Peyer's patch (tissue), 4 donors: ENCODE measurements at regions not wholly inside any gene's neighbourhood (a gene's known extent, or its start where the extent isn't known, plus 50 kb on each side); places are given as distances from the start of the nearest gene placed in this dataset.

Source experiments
- DNase-seq, 3 donors: peaks; one replicate each; pipeline ENCODE4 v3.0.0-alpha.2; 2017 to 2019
- H3K27ac ChIP-seq, 4 donors: fragments of 200-600 bp; sonication (generic); one replicate each; pipeline ENCODE4 v1.5.1; 2016 to 2019
- H3K27me3 ChIP-seq, 2 donors: fragments of 200-600 bp; sonication (generic); one replicate each; pipeline ENCODE4 v1.5.1; 2019
- H3K36me3 ChIP-seq, 3 donors: fragments of 200-600 bp; sonication (generic); one replicate each; pipeline ENCODE4 v1.5.1; 2016 to 2019
- H3K4me1 ChIP-seq, 4 donors: fragments of 200-600 bp; sonication (generic); one replicate each; pipeline ENCODE4 v1.5.1; 2016 to 2019
- H3K4me3 ChIP-seq, 4 donors: fragments of 200-600 bp; sonication (generic); 1 replicate in 3 of 4; 2 replicates in 1 of 4; pipeline ENCODE4 v1.5.1; 2016 to 2019; ENCODE audit warnings: mild to moderate bottlenecking in 1 of 4
- H3K9me3 ChIP-seq, 4 donors: fragments of 200-600 bp; sonication (generic); one replicate each; pipeline ENCODE4 v1.5.1; 2016 to 2019; ENCODE audit warnings: mild to moderate bottlenecking in 1 of 4
- POLR2A ChIP-seq, 2 donors: fragments of 450-650 bp; IDR thresholded peaks; one replicate each; pipeline ENCODE4 v1.5.1; 2017; ENCODE audit warnings: antibody characterized with exemption in 2 of 2, mild to moderate bottlenecking in 2 of 2, moderate library complexity in 2 of 2
- TF ChIP-seq, protein P1 (sequence below), 6 experiments: fragments of 450-650 bp in 4 of 6; fragments of 200-600 bp in 2 of 6; sonication (generic) in 1 of 6; IDR thresholded peaks; one replicate each; pipeline ENCODE4 v1.5.1; 2017 to 2019; ENCODE audit warnings: antibody characterized with exemption in 6 of 6, mild to moderate bottlenecking in 3 of 6, moderate library complexity in 1 of 6

DNA sequence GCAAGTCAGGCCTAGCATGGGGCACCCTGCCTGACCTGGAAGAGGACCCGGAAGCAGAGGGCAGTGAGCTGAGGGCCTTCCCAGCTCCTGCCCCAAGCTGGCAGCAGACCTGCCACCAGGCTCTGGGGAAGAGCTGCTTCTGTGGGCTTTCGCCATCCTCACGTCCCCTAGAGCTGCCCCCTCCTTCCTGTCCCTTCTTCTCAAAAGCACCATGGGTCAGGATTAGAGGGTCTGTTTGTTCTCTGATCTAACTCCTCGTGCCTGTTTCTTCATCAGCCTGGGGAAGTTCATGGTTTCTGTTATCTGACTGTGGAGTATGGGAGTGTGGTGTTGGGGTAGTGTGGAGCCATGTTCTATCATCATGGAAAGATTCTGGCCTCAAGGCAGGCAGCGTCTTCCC is 58.4 kb upstream of the POLG start:
- DNase-seq = no peak
- no peaks in the 10 kb centered on the region for H3K27me3 ChIP-seq
- no peaks in the 10 kb centered on the region for H3K4me1 ChIP-seq
- no peaks in the 10 kb centered on the region for H3K9me3 ChIP-seq
- TF ChIP-seq, protein P1, sequence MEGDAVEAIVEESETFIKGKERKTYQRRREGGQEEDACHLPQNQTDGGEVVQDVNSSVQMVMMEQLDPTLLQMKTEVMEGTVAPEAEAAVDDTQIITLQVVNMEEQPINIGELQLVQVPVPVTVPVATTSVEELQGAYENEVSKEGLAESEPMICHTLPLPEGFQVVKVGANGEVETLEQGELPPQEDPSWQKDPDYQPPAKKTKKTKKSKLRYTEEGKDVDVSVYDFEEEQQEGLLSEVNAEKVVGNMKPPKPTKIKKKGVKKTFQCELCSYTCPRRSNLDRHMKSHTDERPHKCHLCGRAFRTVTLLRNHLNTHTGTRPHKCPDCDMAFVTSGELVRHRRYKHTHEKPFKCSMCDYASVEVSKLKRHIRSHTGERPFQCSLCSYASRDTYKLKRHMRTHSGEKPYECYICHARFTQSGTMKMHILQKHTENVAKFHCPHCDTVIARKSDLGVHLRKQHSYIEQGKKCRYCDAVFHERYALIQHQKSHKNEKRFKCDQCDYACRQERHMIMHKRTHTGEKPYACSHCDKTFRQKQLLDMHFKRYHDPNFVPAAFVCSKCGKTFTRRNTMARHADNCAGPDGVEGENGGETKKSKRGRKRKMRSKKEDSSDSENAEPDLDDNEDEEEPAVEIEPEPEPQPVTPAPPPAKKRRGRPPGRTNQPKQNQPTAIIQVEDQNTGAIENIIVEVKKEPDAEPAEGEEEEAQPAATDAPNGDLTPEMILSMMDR (IDR thresholded peaks at IDR 0.05) = no peak
- TF ChIP-seq POLR2A (IDR thresholded peaks at IDR 0.05) = no peak
- H3K36me3 ChIP-seq = no peaks in the 10 kb centered on the region
- no peak overlapping the region for H3K27ac ChIP-seq
- H3K4me3 ChIP-seq = no peak overlapping the region

- Histone ChIP-seq H3K9me3 (no peaks in the 10 kb centered on the region), H3K27ac (no peak overlapping the region), H3K36me3 (no peaks in the 10 kb centered on the region), H3K4me1 (no peaks in the 10 kb centered on the region), H3K4me3 (no peak overlapping the region), H3K27me3 (no peaks in the 10 kb centered on the region)
- no peak for TF ChIP-seq POLR2A (IDR thresholded peaks at IDR 0.05)
- TF ChIP-seq, protein P1 (IDR thresholded peaks at IDR 0.05) = no peak
- no peak for DNase-seq
These were observed 57.1 kb upstream of the POLG start for GRCh38 chr15:89391685-89392257.

DNA sequence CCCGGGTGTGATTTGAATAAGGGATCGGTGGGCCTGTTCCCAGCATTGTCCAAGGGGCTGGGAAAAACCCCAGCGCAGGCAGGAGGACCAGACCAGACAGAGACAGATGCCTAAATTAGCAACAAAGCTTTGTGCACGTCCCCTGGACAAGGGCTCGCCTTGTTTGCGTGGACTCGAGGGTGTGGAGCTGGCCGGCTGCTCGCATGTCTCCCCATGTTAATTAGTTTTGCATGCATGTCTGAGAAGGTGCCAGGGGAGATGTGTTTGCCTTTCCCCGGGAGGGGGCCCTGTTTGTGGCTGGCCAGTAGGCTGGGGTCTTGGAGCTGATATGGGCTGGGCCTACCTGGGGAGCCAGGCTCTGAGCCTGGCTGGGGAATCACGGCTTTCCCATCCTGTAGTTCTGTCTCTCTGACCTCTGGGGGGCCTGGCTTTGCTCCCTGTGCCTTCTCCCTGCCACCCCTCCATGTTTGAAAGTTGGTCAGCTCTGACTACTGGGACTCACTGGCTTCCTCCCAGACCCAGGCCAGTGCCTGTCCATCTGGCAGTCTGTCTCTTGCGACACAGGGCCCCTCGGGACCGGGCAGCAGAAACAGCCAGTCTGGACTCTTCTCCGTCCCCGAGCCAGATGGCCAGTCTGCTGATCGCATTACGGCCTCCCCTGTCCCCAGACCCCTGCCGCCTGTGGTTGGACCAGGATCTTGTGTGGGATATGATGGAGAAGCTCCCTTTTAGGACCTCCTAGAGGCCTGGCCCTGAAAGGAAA is 55.4 kb upstream of the POLG start:
- Histone ChIP-seq H3K36me3 (no peaks in the 10 kb centered on the region), H3K4me1 (no peaks in the 10 kb centered on the region), H3K4me3 (no peak overlapping the region), H3K27me3 (no peaks in the 10 kb centered on the region), H3K27ac (no peak overlapping the region), H3K9me3 (no peaks in the 10 kb centered on the region)
- TF ChIP-seq, protein P1 (IDR thresholded peaks at IDR 0.05) = no peak
- no peak for TF ChIP-seq POLR2A (IDR thresholded peaks at IDR 0.05)
- no peak for DNase-seq

- TF ChIP-seq POLR2A (IDR thresholded peaks at IDR 0.05) = no peak
- TF ChIP-seq, protein P1 (IDR thresholded peaks at IDR 0.05) = no peak
- H3K36me3 ChIP-seq = no peaks in the 10 kb centered on the region
- no peak overlapping the region for H3K4me3 ChIP-seq
- no peaks in the 10 kb centered on the region for H3K27me3 ChIP-seq
- H3K4me1 ChIP-seq = no peaks in the 10 kb centered on the region
- H3K9me3 ChIP-seq = no peaks in the 10 kb centered on the region
- no peak for DNase-seq
- no peak overlapping the region for H3K27ac ChIP-seq
These were observed 52.7 kb upstream of the POLG start for GRCh38 chr15:89387140-89387903.

GRCh38 chr15:89385596-89386331 is 51.1 kb upstream of the POLG start:
- Histone ChIP-seq H3K36me3 (no peaks in the 10 kb centered on the region), H3K9me3 (no peaks in the 10 kb centered on the region), H3K4me3 (no peak overlapping the region), H3K4me1 (no peaks in the 10 kb centered on the region), H3K27me3 (no peaks in the 10 kb centered on the region), H3K27ac (no peak overlapping the region)
- TF ChIP-seq POLR2A (IDR thresholded peaks at IDR 0.05) = no peak
- TF ChIP-seq, protein P1 (IDR thresholded peaks at IDR 0.05) = no peak
- no peak for DNase-seq
